ENCODE measurements at regions not wholly inside any gene's neighbourhood (a gene's known extent, or its start where the extent isn't known, plus 50 kb on each side); places are given as distances from the start of the nearest gene placed in this dataset.

GRCh38 chr6:92564376-92564775, 855.0 kb downstream of the EPHA7 start:
- Histone ChIP-seq H3K4me3 (ENCODE audit: insufficient read length, low read depth) (no peak overlapping the region), H3K4me1 (ENCODE audit: insufficient read depth, insufficient read length) (no peaks in the 10 kb centered on the region), H3K9me3 (ENCODE audit: insufficient read depth, low read length) (no peaks in the 10 kb centered on the region), H3K27me3 (ENCODE audit: insufficient read depth, insufficient read length) (no peaks in the 10 kb centered on the region), H3K36me3 (ENCODE audit: insufficient read depth, insufficient read length, low read length) (no peaks in the 10 kb centered on the region), H3K9ac (ENCODE audit: insufficient read length, low read depth) (no peak overlapping the region)
- DNase-seq (ENCODE audit: low read depth, low spot score) = no peak
- TF ChIP-seq SUZ12 (IDR thresholded peaks at IDR 0.05; ENCODE audit: extremely low read depth, insufficient read depth, insufficient read length) (no peak), YY1 (IDR thresholded peaks at IDR 0.05; ENCODE audit: insufficient read depth, insufficient read length) (no peak), ZNF274 (IDR thresholded peaks at IDR 0.05; ENCODE audit: low read depth, low read length) (no peak)

DNA sequence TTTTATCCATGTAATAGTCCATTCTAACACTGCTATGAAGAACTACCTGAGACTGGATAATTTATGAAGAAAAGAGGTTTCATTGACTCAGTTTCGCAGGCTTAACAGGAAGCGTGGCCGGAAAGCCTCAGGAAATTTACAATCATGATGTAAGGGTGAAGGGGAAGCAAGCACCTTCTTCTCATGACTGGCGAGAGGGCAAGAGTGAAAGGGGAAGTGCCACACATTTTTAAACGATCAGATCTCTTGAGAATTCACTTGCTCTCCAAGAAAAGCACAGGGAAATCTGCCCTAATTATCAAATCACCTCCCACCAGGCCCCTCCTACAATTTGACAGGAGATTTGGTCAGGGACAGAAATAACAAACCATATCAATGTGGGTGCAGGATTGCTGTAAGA, 859.7 kb downstream of the EPHA7 start:
- H3K27me3 ChIP-seq (ENCODE audit: insufficient read depth, insufficient read length) = no peaks in the 10 kb centered on the region
- H3K9me3 ChIP-seq (ENCODE audit: insufficient read depth, low read length) = no peaks in the 10 kb centered on the region
- TF ChIP-seq SUZ12 (IDR thresholded peaks at IDR 0.05; ENCODE audit: extremely low read depth, insufficient read depth, insufficient read length) (no peak), ZNF274 (IDR thresholded peaks at IDR 0.05; ENCODE audit: low read depth, low read length) (no peak), YY1 (IDR thresholded peaks at IDR 0.05; ENCODE audit: insufficient read depth, insufficient read length) (no peak)
- no peak overlapping the region for H3K4me3 ChIP-seq (ENCODE audit: insufficient read length, low read depth)
- no peak overlapping the region for H3K9ac ChIP-seq (ENCODE audit: insufficient read length, low read depth)
- no peaks in the 10 kb centered on the region for H3K36me3 ChIP-seq (ENCODE audit: insufficient read depth, insufficient read length, low read length)
- no peak for DNase-seq (ENCODE audit: low read depth, low spot score)
- H3K4me1 ChIP-seq (ENCODE audit: insufficient read depth, insufficient read length) = no peaks in the 10 kb centered on the region

- Histone ChIP-seq H3K9ac (ENCODE audit: insufficient read length, low read depth) (no peak overlapping the region), H3K36me3 (ENCODE audit: insufficient read depth, insufficient read length, low read length) (no peaks in the 10 kb centered on the region), H3K4me3 (ENCODE audit: insufficient read length, low read depth) (no peak overlapping the region), H3K4me1 (ENCODE audit: insufficient read depth, insufficient read length) (no peaks in the 10 kb centered on the region), H3K27me3 (ENCODE audit: insufficient read depth, insufficient read length) (no peaks in the 10 kb centered on the region), H3K9me3 (ENCODE audit: insufficient read depth, low read length) (no peaks in the 10 kb centered on the region)
- no peak for DNase-seq (ENCODE audit: low read depth, low spot score)
- TF ChIP-seq YY1 (IDR thresholded peaks at IDR 0.05; ENCODE audit: insufficient read depth, insufficient read length) (no peak), SUZ12 (IDR thresholded peaks at IDR 0.05; ENCODE audit: extremely low read depth, insufficient read depth, insufficient read length) (no peak), ZNF274 (IDR thresholded peaks at IDR 0.05; ENCODE audit: low read depth, low read length) (no peak)
Observed at GRCh38 chr6:92559003-92559402, 860.4 kb downstream of the EPHA7 start.

GRCh38 chr6:92550501-92550900, 868.9 kb downstream of the EPHA7 start:
- no peak for DNase-seq (ENCODE audit: low read depth, low spot score)
- Histone ChIP-seq H3K9ac (ENCODE audit: insufficient read length, low read depth) (no peak overlapping the region), H3K36me3 (ENCODE audit: insufficient read depth, insufficient read length, low read length) (no peaks in the 10 kb centered on the region), H3K27me3 (ENCODE audit: insufficient read depth, insufficient read length) (no peaks in the 10 kb centered on the region), H3K4me3 (ENCODE audit: insufficient read length, low read depth) (no peak overlapping the region), H3K4me1 (ENCODE audit: insufficient read depth, insufficient read length) (no peaks in the 10 kb centered on the region), H3K9me3 (ENCODE audit: insufficient read depth, low read length) (no peaks in the 10 kb centered on the region)
- no peak for TF ChIP-seq YY1 (IDR thresholded peaks at IDR 0.05; ENCODE audit: insufficient read depth, insufficient read length)
- no peak for TF ChIP-seq ZNF274 (IDR thresholded peaks at IDR 0.05; ENCODE audit: low read depth, low read length)
- no peak for TF ChIP-seq SUZ12 (IDR thresholded peaks at IDR 0.05; ENCODE audit: extremely low read depth, insufficient read depth, insufficient read length)

- H3K27me3 ChIP-seq (ENCODE audit: insufficient read depth, insufficient read length) = no peaks in the 10 kb centered on the region
- no peaks in the 10 kb centered on the region for H3K4me1 ChIP-seq (ENCODE audit: insufficient read depth, insufficient read length)
- TF ChIP-seq ZNF274 (IDR thresholded peaks at IDR 0.05; ENCODE audit: low read depth, low read length) (no peak), YY1 (IDR thresholded peaks at IDR 0.05; ENCODE audit: insufficient read depth, insufficient read length) (no peak), SUZ12 (IDR thresholded peaks at IDR 0.05; ENCODE audit: extremely low read depth, insufficient read depth, insufficient read length) (no peak)
- no peak overlapping the region for H3K9ac ChIP-seq (ENCODE audit: insufficient read length, low read depth)
- DNase-seq (ENCODE audit: low read depth, low spot score) = no peak
- H3K9me3 ChIP-seq (ENCODE audit: insufficient read depth, low read length) = no peaks in the 10 kb centered on the region
- H3K36me3 ChIP-seq (ENCODE audit: insufficient read depth, insufficient read length, low read length) = no peaks in the 10 kb centered on the region
- H3K4me3 ChIP-seq (ENCODE audit: insufficient read length, low read depth) = no peak overlapping the region
Observed at GRCh38 chr6:92545861-92546260, 873.5 kb downstream of the EPHA7 start.

- DNase-seq (ENCODE audit: low read depth, low spot score) = no peak
- Histone ChIP-seq H3K9me3 (ENCODE audit: insufficient read depth, low read length) (no peaks in the 10 kb centered on the region), H3K9ac (ENCODE audit: insufficient read length, low read depth) (no peak overlapping the region), H3K4me3 (ENCODE audit: insufficient read length, low read depth) (no peak overlapping the region), H3K36me3 (ENCODE audit: insufficient read depth, insufficient read length, low read length) (no peaks in the 10 kb centered on the region), H3K4me1 (ENCODE audit: insufficient read depth, insufficient read length) (no peaks in the 10 kb centered on the region), H3K27me3 (ENCODE audit: insufficient read depth, insufficient read length) (no peaks in the 10 kb centered on the region)
- no peak for TF ChIP-seq YY1 (IDR thresholded peaks at IDR 0.05; ENCODE audit: insufficient read depth, insufficient read length)
- no peak for TF ChIP-seq ZNF274 (IDR thresholded peaks at IDR 0.05; ENCODE audit: low read depth, low read length)
- TF ChIP-seq SUZ12 (IDR thresholded peaks at IDR 0.05; ENCODE audit: extremely low read depth, insufficient read depth, insufficient read length) = no peak
Observed at GRCh38 chr6:92541448-92542060, 877.8 kb downstream of the EPHA7 start.

- Histone ChIP-seq H3K9ac (ENCODE audit: insufficient read length, low read depth) (no peak overlapping the region), H3K27me3 (ENCODE audit: insufficient read depth, insufficient read length) (no peaks in the 10 kb centered on the region), H3K9me3 (ENCODE audit: insufficient read depth, low read length) (no peaks in the 10 kb centered on the region), H3K4me3 (ENCODE audit: insufficient read length, low read depth) (no peak overlapping the region), H3K4me1 (ENCODE audit: insufficient read depth, insufficient read length) (no peaks in the 10 kb centered on the region), H3K36me3 (ENCODE audit: insufficient read depth, insufficient read length, low read length) (no peaks in the 10 kb centered on the region)
- DNase-seq (ENCODE audit: low read depth, low spot score) = no peak
- TF ChIP-seq ZNF274 (IDR thresholded peaks at IDR 0.05; ENCODE audit: low read depth, low read length) (no peak), SUZ12 (IDR thresholded peaks at IDR 0.05; ENCODE audit: extremely low read depth, insufficient read depth, insufficient read length) (no peak), YY1 (IDR thresholded peaks at IDR 0.05; ENCODE audit: insufficient read depth, insufficient read length) (no peak)
Observed at GRCh38 chr6:92538926-92539325, 880.4 kb downstream of the EPHA7 start.
